Gastrocnemius medialis (tissue), 4 donors: ENCODE measurements at regions not wholly inside any gene's neighbourhood (a gene's known extent, or its start where the extent isn't known, plus 50 kb on each side); places are given as distances from the start of the nearest gene placed in this dataset.

Experiments used
- ATAC-seq, 2 donors: fragments of 150-250 bp; one replicate each; pipeline ENCODE4 v1.9.1; 2016
- DNase-seq, 2 donors: peaks; one replicate each; pipeline ENCODE4 v3.0.0-alpha.2; 2019
- H3K27ac ChIP-seq, 4 donors: fragments of 200-600 bp; sonication (generic); 1 replicate in 1 of 4; 2 replicates in 3 of 4; pipeline ENCODE4 v1.5.1; 2016 to 2018; ENCODE audit warnings: mild to moderate bottlenecking in 2 of 4, moderate library complexity in 1 of 4
- H3K27me3 ChIP-seq, 3 donors: fragments of 200-600 bp; sonication (generic) in 2 of 3; 1 replicate in 1 of 3; 2 replicates in 2 of 3; pipeline versions ENCODE4 v1.5.1 to v1.6.0; 2016 to 2019; ENCODE audit warnings: mild to moderate bottlenecking in 1 of 3, moderate library complexity in 1 of 3
- H3K36me3 ChIP-seq, 2 donors: fragments of 200-600 bp; sonication (generic) in 1 of 2; one replicate each; pipeline ENCODE4 v1.5.1; 2017 to 2018
- H3K4me1 ChIP-seq, 2 donors: fragments of 200-600 bp; sonication (generic) in 1 of 2; one replicate each; pipeline ENCODE4 v1.5.1; 2016 to 2017; ENCODE audit warnings: mild to moderate bottlenecking in 2 of 2
- H3K4me3 ChIP-seq, 4 donors: fragments of 200-600 bp; sonication (generic) in 3 of 4; 1 replicate in 1 of 4; 2 replicates in 3 of 4; pipeline ENCODE4 v1.5.1; 2016 to 2019; ENCODE audit warnings: mild to moderate bottlenecking in 2 of 4
- H3K9me3 ChIP-seq, 3 donors: fragments of 200-600 bp; sonication (generic) in 2 of 3; 1 replicate in 1 of 3; 2 replicates in 2 of 3; pipeline ENCODE4 v1.5.1; 2016 to 2019
- CTCF ChIP-seq, 5 experiments: fragments of 450-650 bp in 3 of 5; fragments of 200-600 bp in 2 of 5; sonication (generic) in 2 of 5; IDR thresholded peaks in 4 of 5; conservative IDR thresholded peaks in 1 of 5; 1 replicate in 4 of 5; 2 replicates in 1 of 5; pipeline ENCODE4 v1.5.1; 2016 to 2019; ENCODE audit warnings: antibody characterized with exemption in 5 of 5, mild to moderate bottlenecking in 3 of 5, moderate library complexity in 3 of 5
- POLR2A ChIP-seq, 2 donors: fragments of 450-650 bp; IDR thresholded peaks; one replicate each; pipeline ENCODE4 v1.6.1; 2017; ENCODE audit warnings: antibody characterized with exemption in 2 of 2, mild to moderate bottlenecking in 2 of 2, moderate library complexity in 2 of 2
- in situ Hi-C, 4 donors: fragments of 200-750 bp; cut with MboI; loops; one replicate each; pipeline versions ENCODE4 v1.15.0 to v1.8.0; 2017; ENCODE audit warnings: low sequenced_read_pairs in 4 of 4
- intact Hi-C: fragments of 100-400 bp; cut with DNase I; formaldehyde crosslinking; loops from one replicate; pipeline ENCODE4 v1.15.1; 2023; ENCODE audit warnings: low total_unique reads

- H3K9me3 ChIP-seq, result no peaks in the 10 kb centered on the region
- intact Hi-C loops, result no loop called here
- no peak overlapping the region for H3K4me3 ChIP-seq
- DNase-seq (no peak), ATAC-seq (no peak)
- H3K4me1 ChIP-seq, result peaks cover 3 to 10% of the 10 kb centered on the region in 2 donors
- in situ Hi-C loops, result loop anchor here in 1 of 4 donors (10.0 kb wide), 1 partner anchor 364 kb away; no protein-coding TSS in a partner anchor
- no peak overlapping the region for H3K27ac ChIP-seq
- TF ChIP-seq CTCF (IDR thresholded peaks at IDR 0.05 in 4 of 5, conservative IDR thresholded peaks at IDR 0.05 in 1 of 5) (no peak), POLR2A (IDR thresholded peaks at IDR 0.05) (no peak)
- H3K27me3 ChIP-seq, result no peaks in the 10 kb centered on the region
- H3K36me3 ChIP-seq, result no peaks in the 10 kb centered on the region
These were observed 71.5 kb upstream of the SLC25A26 start for GRCh38 chr3:66149269-66149668.

DNA sequence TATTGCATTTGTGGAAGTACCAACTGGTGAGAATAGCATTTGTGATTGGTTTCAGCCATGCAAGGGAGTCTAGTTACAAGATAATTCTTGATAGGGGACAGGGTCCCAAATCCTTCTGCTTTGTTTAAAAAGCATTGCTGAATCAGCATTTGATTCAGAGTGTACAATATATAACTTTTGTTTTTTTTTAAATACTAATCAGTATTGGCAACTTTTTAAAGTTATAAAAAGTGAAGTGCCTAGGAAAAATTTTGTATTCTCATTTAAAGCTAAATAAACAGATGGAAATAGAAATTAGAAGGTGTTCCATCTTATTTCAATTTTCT, 75.4 kb upstream of the SLC25A26 start:
- no peak overlapping the region for H3K27ac ChIP-seq
- H3K4me3 ChIP-seq, result no peak overlapping the region
- no peaks in the 10 kb centered on the region for H3K27me3 ChIP-seq
- ATAC-seq (no peak), DNase-seq (no peak)
- in situ Hi-C loops, result loop anchor here in 1 of 4 donors (10.0 kb wide), 1 partner anchor 361 kb away; no protein-coding TSS in a partner anchor
- no peaks in the 10 kb centered on the region for H3K4me1 ChIP-seq
- TF ChIP-seq CTCF (IDR thresholded peaks at IDR 0.05 in 4 of 5, conservative IDR thresholded peaks at IDR 0.05 in 1 of 5), result no peak
- no peak for TF ChIP-seq POLR2A (IDR thresholded peaks at IDR 0.05)
- no peaks in the 10 kb centered on the region for H3K36me3 ChIP-seq
- intact Hi-C loops, result no loop called here
- no peaks in the 10 kb centered on the region for H3K9me3 ChIP-seq

GRCh38 chr3:66144568-66145407, 76.0 kb upstream of the SLC25A26 start:
- no peak for DNase-seq
- H3K27ac ChIP-seq, result no peak overlapping the region
- no peaks in the 10 kb centered on the region for H3K36me3 ChIP-seq
- no peak overlapping the region for H3K4me3 ChIP-seq
- ATAC-seq, result no peak
- TF ChIP-seq CTCF (IDR thresholded peaks at IDR 0.05 in 4 of 5, conservative IDR thresholded peaks at IDR 0.05 in 1 of 5) (no peak), POLR2A (IDR thresholded peaks at IDR 0.05) (no peak)
- intact Hi-C loops, result no loop called here
- H3K9me3 ChIP-seq, result no peaks in the 10 kb centered on the region
- in situ Hi-C loops, result loop anchor here in 1 of 4 donors (10.0 kb wide), 1 partner anchor 360 kb away; no protein-coding TSS in a partner anchor
- no peaks in the 10 kb centered on the region for H3K4me1 ChIP-seq
- H3K27me3 ChIP-seq, result no peaks in the 10 kb centered on the region

- Histone ChIP-seq H3K4me3 (no peak overlapping the region), H3K4me1 (no peaks in the 10 kb centered on the region), H3K36me3 (no peaks in the 10 kb centered on the region), H3K9me3 (no peaks in the 10 kb centered on the region), H3K27ac (no peak overlapping the region), H3K27me3 (no peaks in the 10 kb centered on the region)
- in situ Hi-C loops, result loop anchor here in 1 of 4 donors (10.0 kb wide), 1 partner anchor 357 kb away; no protein-coding TSS in a partner anchor
- intact Hi-C loops, result no loop called here
- no peak for TF ChIP-seq CTCF (IDR thresholded peaks at IDR 0.05 in 4 of 5, conservative IDR thresholded peaks at IDR 0.05 in 1 of 5)
- TF ChIP-seq POLR2A (IDR thresholded peaks at IDR 0.05), result no peak
- DNase-seq (no peak), ATAC-seq (no peak)
These were observed 78.7 kb upstream of the SLC25A26 start for GRCh38 chr3:66142079-66142478.
